ENCODE measurements at regions not wholly inside any gene's neighbourhood (a gene's known extent, or its start where the extent isn't known, plus 50 kb on each side); places are given as distances from the start of the nearest gene placed in this dataset.

DNA sequence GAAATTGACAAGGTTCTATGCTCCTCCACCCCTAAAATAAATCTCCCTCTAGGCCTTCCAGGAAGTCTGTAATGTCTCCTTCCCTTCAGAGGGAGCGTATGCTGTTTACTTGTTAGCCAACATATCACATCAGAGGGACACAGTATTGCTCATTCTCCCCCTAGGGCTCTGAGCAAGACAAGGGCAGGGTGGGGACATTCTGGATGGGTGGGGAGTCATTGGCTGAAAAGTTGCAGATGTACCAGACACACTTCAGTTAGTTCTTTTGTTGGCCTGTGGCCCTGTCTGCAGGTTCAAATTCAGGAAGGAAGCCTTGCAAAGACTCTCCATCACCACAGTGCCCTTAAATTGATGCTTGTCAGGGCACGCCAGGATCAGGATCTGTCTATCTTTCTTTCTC, 106.3 kb upstream of the TEX13D start:
- no peak for ATAC-seq
- TF ChIP-seq TCF4 (CRISPR knock-in tag; IDR thresholded peaks at IDR 0.05; ENCODE audit: borderline replicate concordance) (no peak), GLIS3 (CRISPR knock-in tag; IDR thresholded peaks at IDR 0.05) (no peak), BACH2 (CRISPR knock-in tag; IDR thresholded peaks at IDR 0.05; ENCODE audit: borderline replicate concordance) (no peak), ZFP3 (CRISPR knock-in tag; IDR thresholded peaks at IDR 0.05) (no peak), ESRRG (CRISPR knock-in tag; IDR thresholded peaks at IDR 0.05) (no peak), OSR1 (CRISPR knock-in tag; IDR thresholded peaks at IDR 0.05) (no peak), RARB (CRISPR knock-in tag; IDR thresholded peaks at IDR 0.05) (no peak), ISL1 (CRISPR knock-in tag; IDR thresholded peaks at IDR 0.05) (no peak), PPARA (CRISPR knock-in tag; IDR thresholded peaks at IDR 0.05; ENCODE audit: borderline replicate concordance) (no peak), ZNF565 (CRISPR knock-in tag; conservative IDR thresholded peaks at IDR 0.05; ENCODE audit: low read depth) (no peak), ZC3H10 (CRISPR knock-in tag; IDR thresholded peaks at IDR 0.05) (no peak), ZNF8 (CRISPR knock-in tag; IDR thresholded peaks at IDR 0.05) (no peak), ZNF70 (CRISPR knock-in tag; IDR thresholded peaks at IDR 0.05) (no peak), CSDC2 (CRISPR knock-in tag; IDR thresholded peaks at IDR 0.05) (no peak)
- TF ChIP-seq, protein P1, sequence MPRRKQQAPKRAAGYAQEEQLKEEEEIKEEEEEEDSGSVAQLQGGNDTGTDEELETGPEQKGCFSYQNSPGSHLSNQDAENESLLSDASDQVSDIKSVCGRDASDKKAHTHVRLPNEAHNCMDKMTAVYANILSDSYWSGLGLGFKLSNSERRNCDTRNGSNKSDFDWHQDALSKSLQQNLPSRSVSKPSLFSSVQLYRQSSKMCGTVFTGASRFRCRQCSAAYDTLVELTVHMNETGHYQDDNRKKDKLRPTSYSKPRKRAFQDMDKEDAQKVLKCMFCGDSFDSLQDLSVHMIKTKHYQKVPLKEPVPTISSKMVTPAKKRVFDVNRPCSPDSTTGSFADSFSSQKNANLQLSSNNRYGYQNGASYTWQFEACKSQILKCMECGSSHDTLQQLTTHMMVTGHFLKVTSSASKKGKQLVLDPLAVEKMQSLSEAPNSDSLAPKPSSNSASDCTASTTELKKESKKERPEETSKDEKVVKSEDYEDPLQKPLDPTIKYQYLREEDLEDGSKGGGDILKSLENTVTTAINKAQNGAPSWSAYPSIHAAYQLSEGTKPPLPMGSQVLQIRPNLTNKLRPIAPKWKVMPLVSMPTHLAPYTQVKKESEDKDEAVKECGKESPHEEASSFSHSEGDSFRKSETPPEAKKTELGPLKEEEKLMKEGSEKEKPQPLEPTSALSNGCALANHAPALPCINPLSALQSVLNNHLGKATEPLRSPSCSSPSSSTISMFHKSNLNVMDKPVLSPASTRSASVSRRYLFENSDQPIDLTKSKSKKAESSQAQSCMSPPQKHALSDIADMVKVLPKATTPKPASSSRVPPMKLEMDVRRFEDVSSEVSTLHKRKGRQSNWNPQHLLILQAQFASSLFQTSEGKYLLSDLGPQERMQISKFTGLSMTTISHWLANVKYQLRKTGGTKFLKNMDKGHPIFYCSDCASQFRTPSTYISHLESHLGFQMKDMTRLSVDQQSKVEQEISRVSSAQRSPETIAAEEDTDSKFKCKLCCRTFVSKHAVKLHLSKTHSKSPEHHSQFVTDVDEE (CRISPR knock-in tag; IDR thresholded peaks at IDR 0.05): no peak
- TF ChIP-seq, protein P2, sequence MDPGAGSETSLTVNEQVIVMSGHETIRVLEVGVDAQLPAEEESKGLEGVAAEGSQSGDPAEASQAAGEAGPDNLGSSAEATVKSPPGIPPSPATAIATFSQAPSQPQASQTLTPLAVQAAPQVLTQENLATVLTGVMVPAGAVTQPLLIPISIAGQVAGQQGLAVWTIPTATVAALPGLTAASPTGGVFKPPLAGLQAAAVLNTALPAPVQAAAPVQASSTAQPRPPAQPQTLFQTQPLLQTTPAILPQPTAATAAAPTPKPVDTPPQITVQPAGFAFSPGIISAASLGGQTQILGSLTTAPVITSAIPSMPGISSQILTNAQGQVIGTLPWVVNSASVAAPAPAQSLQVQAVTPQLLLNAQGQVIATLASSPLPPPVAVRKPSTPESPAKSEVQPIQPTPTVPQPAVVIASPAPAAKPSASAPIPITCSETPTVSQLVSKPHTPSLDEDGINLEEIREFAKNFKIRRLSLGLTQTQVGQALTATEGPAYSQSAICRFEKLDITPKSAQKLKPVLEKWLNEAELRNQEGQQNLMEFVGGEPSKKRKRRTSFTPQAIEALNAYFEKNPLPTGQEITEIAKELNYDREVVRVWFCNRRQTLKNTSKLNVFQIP (CRISPR knock-in tag; IDR thresholded peaks at IDR 0.05; ENCODE audit: borderline replicate concordance, low read depth): no peak
- TF ChIP-seq, protein P3, sequence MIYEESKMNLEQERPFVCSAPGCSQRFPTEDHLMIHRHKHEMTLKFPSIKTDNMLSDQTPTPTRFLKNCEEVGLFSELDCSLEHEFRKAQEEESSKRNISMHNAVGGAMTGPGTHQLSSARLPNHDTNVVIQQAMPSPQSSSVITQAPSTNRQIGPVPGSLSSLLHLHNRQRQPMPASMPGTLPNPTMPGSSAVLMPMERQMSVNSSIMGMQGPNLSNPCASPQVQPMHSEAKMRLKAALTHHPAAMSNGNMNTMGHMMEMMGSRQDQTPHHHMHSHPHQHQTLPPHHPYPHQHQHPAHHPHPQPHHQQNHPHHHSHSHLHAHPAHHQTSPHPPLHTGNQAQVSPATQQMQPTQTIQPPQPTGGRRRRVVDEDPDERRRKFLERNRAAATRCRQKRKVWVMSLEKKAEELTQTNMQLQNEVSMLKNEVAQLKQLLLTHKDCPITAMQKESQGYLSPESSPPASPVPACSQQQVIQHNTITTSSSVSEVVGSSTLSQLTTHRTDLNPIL (CRISPR knock-in tag; IDR thresholded peaks at IDR 0.05; ENCODE audit: low read depth): no peak
- TF ChIP-seq, protein P4, sequence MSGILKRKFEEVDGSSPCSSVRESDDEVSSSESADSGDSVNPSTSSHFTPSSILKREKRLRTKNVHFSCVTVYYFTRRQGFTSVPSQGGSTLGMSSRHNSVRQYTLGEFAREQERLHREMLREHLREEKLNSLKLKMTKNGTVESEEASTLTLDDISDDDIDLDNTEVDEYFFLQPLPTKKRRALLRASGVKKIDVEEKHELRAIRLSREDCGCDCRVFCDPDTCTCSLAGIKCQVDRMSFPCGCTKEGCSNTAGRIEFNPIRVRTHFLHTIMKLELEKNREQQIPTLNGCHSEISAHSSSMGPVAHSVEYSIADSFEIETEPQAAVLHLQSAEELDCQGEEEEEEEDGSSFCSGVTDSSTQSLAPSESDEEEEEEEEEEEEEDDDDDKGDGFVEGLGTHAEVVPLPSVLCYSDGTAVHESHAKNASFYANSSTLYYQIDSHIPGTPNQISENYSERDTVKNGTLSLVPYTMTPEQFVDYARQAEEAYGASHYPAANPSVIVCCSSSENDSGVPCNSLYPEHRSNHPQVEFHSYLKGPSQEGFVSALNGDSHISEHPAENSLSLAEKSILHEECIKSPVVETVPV (CRISPR knock-in tag; IDR thresholded peaks at IDR 0.05): no peak
- TF ChIP-seq, protein P5, sequence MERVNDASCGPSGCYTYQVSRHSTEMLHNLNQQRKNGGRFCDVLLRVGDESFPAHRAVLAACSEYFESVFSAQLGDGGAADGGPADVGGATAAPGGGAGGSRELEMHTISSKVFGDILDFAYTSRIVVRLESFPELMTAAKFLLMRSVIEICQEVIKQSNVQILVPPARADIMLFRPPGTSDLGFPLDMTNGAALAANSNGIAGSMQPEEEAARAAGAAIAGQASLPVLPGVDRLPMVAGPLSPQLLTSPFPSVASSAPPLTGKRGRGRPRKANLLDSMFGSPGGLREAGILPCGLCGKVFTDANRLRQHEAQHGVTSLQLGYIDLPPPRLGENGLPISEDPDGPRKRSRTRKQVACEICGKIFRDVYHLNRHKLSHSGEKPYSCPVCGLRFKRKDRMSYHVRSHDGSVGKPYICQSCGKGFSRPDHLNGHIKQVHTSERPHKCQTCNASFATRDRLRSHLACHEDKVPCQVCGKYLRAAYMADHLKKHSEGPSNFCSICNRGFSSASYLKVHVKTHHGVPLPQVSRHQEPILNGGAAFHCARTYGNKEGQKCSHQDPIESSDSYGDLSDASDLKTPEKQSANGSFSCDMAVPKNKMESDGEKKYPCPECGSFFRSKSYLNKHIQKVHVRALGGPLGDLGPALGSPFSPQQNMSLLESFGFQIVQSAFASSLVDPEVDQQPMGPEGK (CRISPR knock-in tag; IDR thresholded peaks at IDR 0.05; ENCODE audit: borderline replicate concordance): no peak

DNA sequence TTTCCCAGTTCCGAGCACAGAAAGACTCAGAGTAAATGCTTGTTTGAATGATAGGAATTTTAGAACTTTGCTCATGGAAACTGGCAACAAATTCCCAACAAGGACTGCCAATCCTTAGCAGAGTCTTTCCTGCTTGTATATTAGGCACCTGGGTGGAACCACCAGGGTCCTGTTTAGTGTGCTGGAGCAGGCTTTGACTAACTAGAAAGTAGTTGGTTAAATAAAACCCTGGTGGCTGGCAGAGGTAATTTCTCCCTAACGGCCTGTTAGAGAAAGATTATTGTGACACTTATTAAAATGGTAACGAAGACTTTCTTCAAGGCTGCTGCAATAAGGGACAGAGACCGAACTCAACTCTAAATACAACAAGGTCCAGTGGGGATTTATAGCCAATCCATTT, 103.6 kb upstream of the TEX13D start:
- TF ChIP-seq ISL1 (CRISPR knock-in tag; IDR thresholded peaks at IDR 0.05) (no peak), CSDC2 (CRISPR knock-in tag; IDR thresholded peaks at IDR 0.05) (no peak), GLIS3 (CRISPR knock-in tag; IDR thresholded peaks at IDR 0.05) (no peak), ZFP3 (CRISPR knock-in tag; IDR thresholded peaks at IDR 0.05) (no peak), BACH2 (CRISPR knock-in tag; IDR thresholded peaks at IDR 0.05; ENCODE audit: borderline replicate concordance) (no peak), ZFP30 (CRISPR knock-in tag; IDR thresholded peaks at IDR 0.05) (no peak)
- TF ChIP-seq, protein P4 (CRISPR knock-in tag; IDR thresholded peaks at IDR 0.05): no peak
- TF ChIP-seq, protein P3 (CRISPR knock-in tag; IDR thresholded peaks at IDR 0.05; ENCODE audit: low read depth): no peak
- no peak for ATAC-seq
